GM12878 (cell line): ENCODE measurements at regions not wholly inside any gene's neighbourhood (a gene's known extent, or its start where the extent isn't known, plus 50 kb on each side); places are given as distances from the start of the nearest gene placed in this dataset.

ENCODE experiments used
- ATAC-seq: fragments of 200-7000 bp; cut with Tn5 transposase; 3 replicates; pipeline ENCODE4 v1.9.1; 2020; ENCODE audit warnings: mild to moderate bottlenecking, moderate library complexity
- BruUV-seq: library from RNA; stranded (reverse); fragments of 400-500 nt; replicated peaks from 2 replicates; lab custom pipeline; 2021; lab: Mats Ljungman, UMichigan
- CTCF ChIA-PET: fragments of 300-600 bp; sonication (Branson Sonifier 250); formaldehyde crosslinking; extraction: SDS; loops from one replicate; lab custom pipeline; 2021; ENCODE audit warnings: inconsistent platforms; lab: Yijun Ruan, JAX
- POLR2A ChIA-PET: fragments of 350-600 bp; formaldehyde crosslinking; extraction: SDS; loops from one replicate; lab custom pipeline; 2021; ENCODE audit warnings: inconsistent platforms; lab: Charles Lee
- RAD21 ChIA-PET: fragments of 300-600 bp; sonication (Branson Sonifier 250); formaldehyde crosslinking; loops from one replicate; lab custom pipeline; 2023; ENCODE audit warnings: antibody characterized with exemption; ENCODE audit not compliant: unreplicated experiment; lab: Charles Lee
- SMC1A ChIA-PET: fragments of 300-600 bp; sonication (Branson Sonifier 250); formaldehyde crosslinking; loops from one replicate; lab custom pipeline; 2023; ENCODE audit not compliant: unreplicated experiment, uncharacterized antibody; lab: Charles Lee
- DNase-seq: peaks from one replicate; pipeline ENCODE4 v3.0.0-alpha.2; 2011; ENCODE audit warnings: low read depth, low spot score
- FAIRE-seq: peaks from 3 replicates; lab custom pipeline; 2011; peaks lifted over from hg19 to GRCh38; lab: Jason Lieb, UNC
- H2AFZ ChIP-seq: 2 replicates; pipeline ENCODE4 v1.6.0; 2011; ENCODE audit warnings: low read depth, low read length, control low read depth; ENCODE audit not compliant: control insufficient read depth
- H3K27ac ChIP-seq: 2 replicates; pipeline ENCODE4 v1.5.1; 2011; ENCODE audit warnings: control low read depth; ENCODE audit not compliant: control insufficient read depth, insufficient read depth
- H3K27me3 ChIP-seq, 2 experiments: replicated peaks in 1 of 2; 2 replicates each; pipeline versions ENCODE4 v1.6.0 to v1.6.1; 2011; ENCODE audit warnings: low read length in 1 of 2; ENCODE audit not compliant: control insufficient read depth in 2 of 2, insufficient read depth in 2 of 2
- H3K36me3 ChIP-seq, 2 experiments: 2 replicates each; pipeline ENCODE4 v1.5.1; 2011; ENCODE audit warnings: low read length in 1 of 2; ENCODE audit not compliant: control insufficient read depth in 2 of 2, insufficient read depth in 2 of 2
- H3K4me1 ChIP-seq: 2 replicates; pipeline ENCODE4 v1.6.1; 2011; ENCODE audit warnings: mild to moderate bottlenecking, low read length, moderate library complexity, mixed read lengths; ENCODE audit not compliant: control insufficient read depth, insufficient read depth
- H3K4me2 ChIP-seq: 2 replicates; pipeline ENCODE4 v1.6.0; 2011; ENCODE audit warnings: control low read depth; ENCODE audit not compliant: control insufficient read depth, insufficient read depth
- H3K4me3 ChIP-seq: fragments of 200-600 bp; sonication (generic); 2 replicates; pipeline ENCODE4 v1.5.1; 2016
- H3K79me2 ChIP-seq: 2 replicates; pipeline ENCODE4 v1.6.0; 2011; ENCODE audit warnings: low read length; ENCODE audit not compliant: control insufficient read depth, insufficient read depth
- H3K9ac ChIP-seq: 2 replicates; pipeline ENCODE4 v1.8.0; 2011; ENCODE audit warnings: low read length, control low read depth, mixed read lengths; ENCODE audit not compliant: control insufficient read depth, insufficient read depth
- H3K9me3 ChIP-seq: replicated peaks from 3 replicates; pipeline ENCODE4 v1.5.1; 2011; ENCODE audit warnings: mild to moderate bottlenecking, low read length; ENCODE audit not compliant: control insufficient read depth, insufficient read depth
- H4K20me1 ChIP-seq: 2 replicates; pipeline ENCODE4 v1.6.0; 2011; ENCODE audit not compliant: control insufficient read depth, insufficient read depth
- CHD2 ChIP-seq: IDR thresholded peaks from 2 replicates; pipeline ENCODE4 v1.6.1; 2011; ENCODE audit warnings: low read depth, low read length, improper control_type of control experiment, borderline replicate concordance
- E2F8 ChIP-seq: fragments of 450-650 bp; IDR thresholded peaks from 2 replicates; pipeline ENCODE4 v1.6.1; 2018; ENCODE audit warnings: mild to moderate bottlenecking, low read depth, moderate library complexity; ENCODE audit not compliant: partially characterized antibody
- EP300 ChIP-seq, 2 experiments: fragments of 150-350 bp in 1 of 2; IDR thresholded peaks; 2 replicates each; pipeline ENCODE4 v1.6.1; 2011 to 2012; ENCODE audit warnings: low read depth in 2 of 2, low read length in 2 of 2, borderline replicate concordance in 1 of 2, improper control_type of control experiment in 1 of 2, inconsistent platforms in 1 of 2; ENCODE audit not compliant: control insufficient read depth in 1 of 2
- FOXK2 ChIP-seq: fragments of 450-650 bp; IDR thresholded peaks from 2 replicates; pipeline ENCODE4 v1.6.1; 2017; ENCODE audit warnings: mild to moderate bottlenecking, moderate library complexity
- HSF1 ChIP-seq: fragments of 150-350 bp; IDR thresholded peaks from 2 replicates; pipeline ENCODE4 v1.6.1; 2014; ENCODE audit warnings: mild to moderate bottlenecking, low read depth, low read length
- IRF4 ChIP-seq: IDR thresholded peaks from 2 replicates; pipeline ENCODE4 v1.6.1; 2011; ENCODE audit warnings: low read depth, low read length
- KDM1A ChIP-seq: fragments of 200-600 bp; sonication (generic); IDR thresholded peaks from 2 replicates; pipeline ENCODE4 v1.6.1; 2016; ENCODE audit warnings: borderline replicate concordance
- LARP7 ChIP-seq: fragments of 450-650 bp; IDR thresholded peaks from 2 replicates; pipeline ENCODE4 v1.6.1; 2017; ENCODE audit warnings: mild to moderate bottlenecking
- MAX ChIP-seq: IDR thresholded peaks from 2 replicates; pipeline ENCODE4 v1.6.1; 2012; ENCODE audit warnings: low read depth, low read length, improper control_type of control experiment
- MTA2 ChIP-seq: fragments of 450-650 bp; IDR thresholded peaks from 2 replicates; pipeline ENCODE4 v1.6.1; 2016; ENCODE audit warnings: low read depth, mild to moderate bottlenecking, moderate library complexity
- MYC ChIP-seq: IDR thresholded peaks from 2 replicates; pipeline ENCODE4 v1.6.1; 2011; ENCODE audit warnings: mild to moderate bottlenecking, low read length, moderate library complexity, inconsistent platforms; ENCODE audit not compliant: insufficient read depth, insufficient replicate concordance, insufficient read length, severe bottlenecking
- POLR2AphosphoS2 ChIP-seq: IDR thresholded peaks from 2 replicates; pipeline ENCODE4 v1.6.1; 2011; ENCODE audit warnings: low read depth, mild to moderate bottlenecking, low read length, improper control_type of control experiment, moderate library complexity
- RAD21 ChIP-seq: IDR thresholded peaks from 2 replicates; pipeline ENCODE4 v1.6.1; 2011; ENCODE audit warnings: mild to moderate bottlenecking, low read depth, low read length, moderate library complexity; ENCODE audit not compliant: insufficient read depth
- SRF ChIP-seq, 2 experiments: IDR thresholded peaks; 2 replicates each; pipeline ENCODE4 v1.6.1; 2011; ENCODE audit warnings: low read depth in 2 of 2, low read length in 2 of 2, mild to moderate bottlenecking in 1 of 2, moderate library complexity in 1 of 2
- STAT1 ChIP-seq: fragments of 450-650 bp; conservative IDR thresholded peaks from 2 replicates; pipeline ENCODE4 v1.6.1; 2014; ENCODE audit warnings: antibody characterized with exemption, mild to moderate bottlenecking
- TCF7 ChIP-seq: IDR thresholded peaks from 2 replicates; pipeline ENCODE4 v1.6.1; 2014; ENCODE audit warnings: antibody characterized with exemption, borderline replicate concordance
- YY1 ChIP-seq: IDR thresholded peaks from 2 replicates; pipeline ENCODE4 v1.6.1; 2011; ENCODE audit warnings: low read depth, mild to moderate bottlenecking, low read length
- WGBS: methylation state at CpG from one replicate; pipeline ENCODE4 v1.1.6; 2016; ENCODE audit warnings: low lambda C conversion rate; ENCODE audit not compliant: insufficient replicate concordance, insufficient coverage; ENCODE audit errors: missing lambda C conversion rate; 5-methylcytosine and 5-hydroxymethylcytosine counted together
- in situ Hi-C: fragments of 300-500 bp; cut with MboI; formaldehyde crosslinking; loops from 9 replicates; pipeline ENCODE4 v1.14.3; 2018; ENCODE audit warnings: mixed read lengths
- intact Hi-C: fragments of 100-400 bp; cut with micrococcal nuclease; formaldehyde crosslinking; loops from one replicate; pipeline ENCODE4 v1.14.2; 2022; ENCODE audit not compliant: unreplicated experiment

GRCh38 chr6:141580131-141580530 lies 552.6 kb upstream of the GJE1 start:
- Histone ChIP-seq H3K9ac (no peak overlapping the region), H3K4me3 (no peak overlapping the region), H3K27me3 (no peaks in the 10 kb centered on the region), H4K20me1 (no peaks in the 10 kb centered on the region), H2AFZ (no peak overlapping the region), H3K79me2 (no peaks in the 10 kb centered on the region), H3K4me1 (no peaks in the 10 kb centered on the region), H3K27ac (no peak overlapping the region), H3K9me3 (no peaks in the 10 kb centered on the region), H3K36me3 (no peaks in the 10 kb centered on the region), H3K4me2 (no peak overlapping the region)
- 73% methylated on average over 4 of the region's 4 CpGs for WGBS
- intact Hi-C loops: no loop called here
- no peak for DNase-seq
- ChIA-PET POLR2A (no interaction called here), RAD21 (no interaction called here), CTCF (interaction anchor here (1.1 kb wide), 1 partner anchor 19 kb away, joined by 3 read pairs; no protein-coding TSS in a partner anchor), SMC1A (no interaction called here)
- no TSS peak for BruUV-seq
- no peak for TF ChIP-seq TCF7
- TF ChIP-seq IRF4: no peak
- no peak for TF ChIP-seq MTA2
- TF ChIP-seq FOXK2: no peak
- TF ChIP-seq EP300 (IDR thresholded peaks at IDR 0.05; ENCODE audit: borderline replicate concordance in 1 of 2, control insufficient read depth in 1 of 2, low read depth in 2 of 2, low read length in 2 of 2): no peak
- no peak for TF ChIP-seq E2F8
- no peak for TF ChIP-seq STAT1
- no peak for TF ChIP-seq KDM1A
- TF ChIP-seq SRF (IDR thresholded peaks at IDR 0.05; ENCODE audit: low read depth in 2 of 2, low read length in 2 of 2): no peak
- no peak for TF ChIP-seq HSF1
- no peak for TF ChIP-seq MAX
- no peak for TF ChIP-seq LARP7
- no peak for TF ChIP-seq MYC
- no peak for TF ChIP-seq RAD21
- TF ChIP-seq POLR2AphosphoS2: no peak
- no peak for TF ChIP-seq CHD2
- TF ChIP-seq YY1: no peak
- ATAC-seq: no peak
- FAIRE-seq: no peak
- in situ Hi-C loops: no loop called here
